Activated CD8-positive, alpha-beta T cell treated with anti-CD3 and anti-CD28 coated beads for 36 hours (primary cell): ENCODE measurements at regions not wholly inside any gene's neighbourhood (a gene's known extent, or its start where the extent isn't known, plus 50 kb on each side); places are given as distances from the start of the nearest gene placed in this dataset.

ENCODE experiments used
- ATAC-seq: fragments of 200-7000 bp; cut with Tn5 transposase; one replicate; pipeline ENCODE4 v1.10.0; 2021; ENCODE audit warnings: mild to moderate bottlenecking, moderate library complexity
- CTCF ChIA-PET: fragments of 350-600 bp; sonication (Branson Sonifier 250); formaldehyde crosslinking; loops from one replicate; lab custom pipeline; 2021; ENCODE audit warnings: antibody characterized with exemption; lab: Charles Lee
- POLR2A ChIA-PET: fragments of 350-600 bp; sonication (Branson Sonifier 250); formaldehyde crosslinking; loops from one replicate; lab custom pipeline; 2021; ENCODE audit warnings: antibody characterized with exemption; lab: Charles Lee
- DNase-seq: peaks from one replicate; pipeline ENCODE4 v3.0.0-alpha.2; 2020
- H3K27ac Mint-ChIP-seq: one replicate; pipeline ENCODE4 v1.8.0; 2021; ENCODE audit warnings: mild to moderate bottlenecking, mixed read lengths
- H3K27me3 Mint-ChIP-seq: one replicate; pipeline ENCODE4 v1.8.0; 2021; ENCODE audit warnings: mixed read lengths
- H3K36me3 Mint-ChIP-seq: one replicate; pipeline ENCODE4 v1.8.0; 2021; ENCODE audit warnings: low read depth, mixed read lengths
- H3K4me1 Mint-ChIP-seq: one replicate; pipeline ENCODE4 v1.8.0; 2021; ENCODE audit warnings: low read depth, mixed read lengths
- H3K4me3 Mint-ChIP-seq: one replicate; pipeline ENCODE4 v1.8.0; 2021; ENCODE audit warnings: mild to moderate bottlenecking, moderate library complexity, mixed read lengths
- H3K9me3 Mint-ChIP-seq: one replicate; pipeline ENCODE4 v1.8.0; 2021; ENCODE audit warnings: mixed read lengths
- CTCF ChIP-seq: fragments of 200-600 bp; IDR thresholded peaks from one replicate; pipeline ENCODE4 v1.8.0; 2022; ENCODE audit warnings: antibody characterized with exemption, mild to moderate bottlenecking
- intact Hi-C: fragments of 100-400 bp; cut with micrococcal nuclease; formaldehyde crosslinking; loops from one replicate; pipeline ENCODE4 v1.10.0; 2022

- intact Hi-C loops = no loop called here
- ChIA-PET POLR2A (no interaction called here), CTCF (no interaction called here)
- H3K4me3 Mint-ChIP-seq = no peak overlapping the region
- no peaks in the 10 kb centered on the region for H3K4me1 Mint-ChIP-seq
- ATAC-seq (no peak), DNase-seq (no peak)
- H3K27me3 Mint-ChIP-seq = no peaks in the 10 kb centered on the region
- no peaks in the 10 kb centered on the region for H3K36me3 Mint-ChIP-seq
- TF ChIP-seq CTCF = no peak
- H3K27ac Mint-ChIP-seq = no peak overlapping the region
- H3K9me3 Mint-ChIP-seq = no peaks in the 10 kb centered on the region
These were observed 188.4 kb upstream of the TRPC5 start for GRCh38 chrX:112270991-112271390.

- DNase-seq = no peak
- no peak for ATAC-seq
- Mint-ChIP-seq H3K4me1 (no peaks in the 10 kb centered on the region), H3K9me3 (no peaks in the 10 kb centered on the region), H3K4me3 (no peak overlapping the region), H3K27ac (no peak overlapping the region), H3K36me3 (no peaks in the 10 kb centered on the region), H3K27me3 (no peaks in the 10 kb centered on the region)
- no peak for TF ChIP-seq CTCF
- intact Hi-C loops = no loop called here
- ChIA-PET POLR2A (no interaction called here), CTCF (no interaction called here)
These were observed 183.6 kb upstream of the TRPC5 start for GRCh38 chrX:112266136-112266535.

GRCh38 chrX:112259375-112259774 lies 176.8 kb upstream of the TRPC5 start:
- no peaks in the 10 kb centered on the region for H3K4me1 Mint-ChIP-seq
- H3K4me3 Mint-ChIP-seq = no peak overlapping the region
- no peaks in the 10 kb centered on the region for H3K9me3 Mint-ChIP-seq
- no peak for TF ChIP-seq CTCF
- POLR2A ChIA-PET = no interaction called here
- ATAC-seq = no peak
- no peaks in the 10 kb centered on the region for H3K27me3 Mint-ChIP-seq
- DNase-seq = no peak
- intact Hi-C loops = no loop called here
- CTCF ChIA-PET = no interaction called here
- no peaks in the 10 kb centered on the region for H3K36me3 Mint-ChIP-seq
- H3K27ac Mint-ChIP-seq = no peak overlapping the region

GRCh38 chrX:112254896-112255295 lies 172.3 kb upstream of the TRPC5 start:
- no peaks in the 10 kb centered on the region for H3K4me1 Mint-ChIP-seq
- no peaks in the 10 kb centered on the region for H3K27me3 Mint-ChIP-seq

GRCh38 chrX:112247714-112248113 lies 165.1 kb upstream of the TRPC5 start:
- ChIA-PET POLR2A (no interaction called here), CTCF (no interaction called here)
- no peak for TF ChIP-seq CTCF
- Mint-ChIP-seq H3K27ac (no peak overlapping the region), H3K4me1 (no peaks in the 10 kb centered on the region), H3K4me3 (no peak overlapping the region), H3K9me3 (no peaks in the 10 kb centered on the region), H3K36me3 (no peaks in the 10 kb centered on the region), H3K27me3 (no peaks in the 10 kb centered on the region)
- ATAC-seq = no peak
- intact Hi-C loops = no loop called here
- DNase-seq = no peak

More at GRCh38 chrX:112254896-112255295, 172.3 kb upstream of the TRPC5 start:
- ChIA-PET POLR2A (no interaction called here), CTCF (no interaction called here)
- Mint-ChIP-seq H3K27ac (no peak overlapping the region), H3K4me3 (no peak overlapping the region), H3K36me3 (no peaks in the 10 kb centered on the region), H3K9me3 (no peaks in the 10 kb centered on the region)
- ATAC-seq (no peak), DNase-seq (no peak)
- TF ChIP-seq CTCF = no peak
- intact Hi-C loops = no loop called here
